GM21447 (cell line): ENCODE measurements at regions not wholly inside any gene's neighbourhood (a gene's known extent, or its start where the extent isn't known, plus 50 kb on each side); places are given as distances from the start of the nearest gene placed in this dataset.
"Not testable (repeated sequence)": the region's sequence is repeated elsewhere in the genome, so short reads cannot be mapped to it uniquely, and the experiment has no call there.

ENCODE experiments used
- ATAC-seq: cut with Tn5 transposase; IDR thresholded peaks from one replicate; pipeline ENCODE4 v1.9.1; 2021; ENCODE audit not compliant: unreplicated experiment

- ATAC-seq: no peak
These were observed 157.7 kb downstream of the GJA1 start for GRCh38 chr6:121593011-121593641.

GRCh38 chr6:121594053-121594452, 158.6 kb downstream of the GJA1 start:
- ATAC-seq: no peak

- no peak for ATAC-seq
These were observed 160.2 kb downstream of the GJA1 start for GRCh38 chr6:121595646-121596045.

- ATAC-seq: no peak
These were observed 161.0 kb downstream of the GJA1 start for GRCh38 chr6:121596441-121596840.

- ATAC-seq: no peak
These were observed 162.2 kb downstream of the GJA1 start for GRCh38 chr6:121597654-121598053.

- ATAC-seq: not testable (repeated sequence)
These were observed 163.9 kb downstream of the GJA1 start for GRCh38 chr6:121599331-121599730.

- ATAC-seq: no peak
These were observed 165.1 kb downstream of the GJA1 start for GRCh38 chr6:121600389-121601168.

- no peak for ATAC-seq
These were observed 168.0 kb downstream of the GJA1 start for GRCh38 chr6:121603486-121603885.

GRCh38 chr6:121607721-121608120, 172.3 kb downstream of the GJA1 start:
- no peak for ATAC-seq

- no peak for ATAC-seq
These were observed 172.8 kb downstream of the GJA1 start for GRCh38 chr6:121608270-121608669.

GRCh38 chr6:121609281-121609680, 173.8 kb downstream of the GJA1 start:
- ATAC-seq: no peak

GRCh38 chr6:121612927-121613326, 177.5 kb downstream of the GJA1 start:
- ATAC-seq: no peak

GRCh38 chr6:121614115-121614514, 178.7 kb downstream of the GJA1 start:
- ATAC-seq: no peak

GRCh38 chr6:121615493-121615892, 180.0 kb downstream of the GJA1 start:
- ATAC-seq: no peak

- no peak for ATAC-seq
These were observed 181.0 kb downstream of the GJA1 start for GRCh38 chr6:121616406-121616805.

- ATAC-seq: no peak
These were observed 181.9 kb downstream of the GJA1 start for GRCh38 chr6:121617388-121617787.

GRCh38 chr6:121619013-121619412, 183.6 kb downstream of the GJA1 start:
- ATAC-seq: no peak

GRCh38 chr6:121619987-121620740, 184.7 kb downstream of the GJA1 start:
- ATAC-seq: no peak

- ATAC-seq: no peak
These were observed 192.3 kb downstream of the GJA1 start for GRCh38 chr6:121627761-121628160.

GRCh38 chr6:121630716-121631115, 195.3 kb downstream of the GJA1 start:
- no peak for ATAC-seq

- not testable (repeated sequence) for ATAC-seq
These were observed 196.3 kb downstream of the GJA1 start for GRCh38 chr6:121631752-121632151.

- ATAC-seq: no peak
These were observed 197.9 kb downstream of the GJA1 start for GRCh38 chr6:121633309-121633708.
